ENCODE measurements at regions not wholly inside any gene's neighbourhood (a gene's known extent, or its start where the extent isn't known, plus 50 kb on each side); places are given as distances from the start of the nearest gene placed in this dataset.

- TF ChIP-seq CTCF (IDR thresholded peaks at IDR 0.05) (no peak), POLR2AphosphoS5 (IDR thresholded peaks at IDR 0.05) (no peak), POLR2A (IDR thresholded peaks at IDR 0.05; ENCODE audit: low read depth) (no peak), EP300 (IDR thresholded peaks at IDR 0.05) (no peak)
- Histone ChIP-seq H3K4me1 (no peaks in the 10 kb centered on the region), H3K9me3 (no peaks in the 10 kb centered on the region), H3K27ac (replicated peaks in 1 of 4) (no peak overlapping the region), H3K36me3 (no peaks in the 10 kb centered on the region), H3K27me3 (no peaks in the 10 kb centered on the region), H3K4me3 (no peak overlapping the region)
- intact Hi-C loops (cut with DNase I): no loop called here
- DNase-seq (ENCODE audit: extremely low spot score): no peak
Measured at GRCh38 chr9:23408874-23409273, 417.2 kb downstream of the ELAVL2 start.

- no peak for DNase-seq (ENCODE audit: extremely low spot score)
- H3K4me1 ChIP-seq: no peaks in the 10 kb centered on the region
- H3K4me3 ChIP-seq: no peak overlapping the region
- no peak overlapping the region for H3K27ac ChIP-seq (replicated peaks in 1 of 4)
- H3K9me3 ChIP-seq: no peaks in the 10 kb centered on the region
- intact Hi-C loops (cut with DNase I): no loop called here
- no peaks in the 10 kb centered on the region for H3K27me3 ChIP-seq
- no peaks in the 10 kb centered on the region for H3K36me3 ChIP-seq
- TF ChIP-seq POLR2A (IDR thresholded peaks at IDR 0.05; ENCODE audit: low read depth) (no peak), CTCF (IDR thresholded peaks at IDR 0.05) (no peak), EP300 (IDR thresholded peaks at IDR 0.05) (no peak), POLR2AphosphoS5 (IDR thresholded peaks at IDR 0.05) (no peak)
- 60% methylated on average over 3 of the region's 3 CpGs for WGBS
Measured at GRCh38 chr9:23412046-23412445, 414.0 kb downstream of the ELAVL2 start.

- WGBS: 81% methylated on average over 3 of the region's 3 CpGs
- Histone ChIP-seq H3K36me3 (no peaks in the 10 kb centered on the region), H3K27ac (replicated peaks in 1 of 4) (no peak overlapping the region), H3K4me3 (no peak overlapping the region), H3K9me3 (no peaks in the 10 kb centered on the region), H3K27me3 (no peaks in the 10 kb centered on the region), H3K4me1 (no peaks in the 10 kb centered on the region)
- intact Hi-C loops (cut with DNase I): no loop called here
- no peak for TF ChIP-seq POLR2A (IDR thresholded peaks at IDR 0.05; ENCODE audit: low read depth)
- TF ChIP-seq EP300 (IDR thresholded peaks at IDR 0.05): no peak
- DNase-seq (ENCODE audit: extremely low spot score): no peak
Measured at GRCh38 chr9:23412458-23412857, 413.6 kb downstream of the ELAVL2 start.

GRCh38 chr9:23413541-23413940 is 412.5 kb downstream of the ELAVL2 start:
- H3K27me3 ChIP-seq: no peaks in the 10 kb centered on the region
- WGBS: 72% methylated on average over 2 of the region's 2 CpGs
- H3K9me3 ChIP-seq: no peaks in the 10 kb centered on the region
- no peaks in the 10 kb centered on the region for H3K4me1 ChIP-seq
- no peak overlapping the region for H3K27ac ChIP-seq (replicated peaks in 1 of 4)
- no peak overlapping the region for H3K4me3 ChIP-seq
- TF ChIP-seq POLR2AphosphoS5 (IDR thresholded peaks at IDR 0.05): no peak
- no peak for TF ChIP-seq EP300 (IDR thresholded peaks at IDR 0.05)
- no peak for TF ChIP-seq POLR2A (IDR thresholded peaks at IDR 0.05; ENCODE audit: low read depth)
- no peak for TF ChIP-seq CTCF (IDR thresholded peaks at IDR 0.05)
- DNase-seq (ENCODE audit: extremely low spot score): no peak
- intact Hi-C loops (cut with DNase I): no loop called here
- no peaks in the 10 kb centered on the region for H3K36me3 ChIP-seq

GRCh38 chr9:23423999-23424398 is 402.0 kb downstream of the ELAVL2 start:
- Histone ChIP-seq H3K9me3 (no peaks in the 10 kb centered on the region), H3K4me1 (no peaks in the 10 kb centered on the region), H3K27ac (replicated peaks in 1 of 4) (no peak overlapping the region), H3K27me3 (no peaks in the 10 kb centered on the region), H3K4me3 (no peak overlapping the region), H3K36me3 (no peaks in the 10 kb centered on the region)
- TF ChIP-seq POLR2AphosphoS5 (IDR thresholded peaks at IDR 0.05) (no peak), POLR2A (IDR thresholded peaks at IDR 0.05; ENCODE audit: low read depth) (no peak), EP300 (IDR thresholded peaks at IDR 0.05) (no peak), CTCF (IDR thresholded peaks at IDR 0.05) (no peak)
- intact Hi-C loops (cut with DNase I): no loop called here
- WGBS: 88% methylated on average over 6 of the region's 6 CpGs
- DNase-seq (ENCODE audit: extremely low spot score): no peak

Data from esophagus muscularis mucosa (tissue), 4 donors.